ENCODE measurements at regions not wholly inside any gene's neighbourhood (a gene's known extent, or its start where the extent isn't known, plus 50 kb on each side); places are given as distances from the start of the nearest gene placed in this dataset.

- intact Hi-C loops (cut with DNase I) = no loop called here
- H3K9ac ChIP-seq (ENCODE audit: low read length in 3 of 3) = no peak overlapping the region
- H3K9me3 ChIP-seq (ENCODE audit: control insufficient read depth in 2 of 3, insufficient read depth in 1 of 3, low read length in 3 of 3) = no peaks in the 10 kb centered on the region
- H3K4me1 ChIP-seq (ENCODE audit: control insufficient read depth in 2 of 3, insufficient read depth in 2 of 3, low read depth in 1 of 3, low read length in 3 of 3) = no peaks in the 10 kb centered on the region
- TF ChIP-seq CTCF (IDR thresholded peaks at IDR 0.05; ENCODE audit: borderline replicate concordance, extremely low read depth, insufficient read depth) = no peak
- DNase-seq (no peak), FAIRE-seq (no peak)
- H3K27me3 ChIP-seq (ENCODE audit: control insufficient read depth, insufficient read depth, low read length) = no peaks in the 10 kb centered on the region
- H3K4me3 ChIP-seq (ENCODE audit: low read length in 3 of 3) = no peak overlapping the region
- H3K36me3 ChIP-seq (ENCODE audit: control insufficient read depth in 2 of 3, insufficient read depth in 3 of 3, low read length in 3 of 3) = no peaks in the 10 kb centered on the region
- H3K27ac ChIP-seq (ENCODE audit: low read depth in 2 of 2, low read length in 2 of 2) = no peak overlapping the region
Observed at GRCh38 chr3:82410366-82410765, 648.9 kb upstream of the GBE1 start.

GRCh38 chr3:82409842-82410241, 648.4 kb upstream of the GBE1 start:
- Histone ChIP-seq H3K9ac (ENCODE audit: low read length in 3 of 3) (no peak overlapping the region), H3K4me3 (ENCODE audit: low read length in 3 of 3) (no peak overlapping the region), H3K27ac (ENCODE audit: low read depth in 2 of 2, low read length in 2 of 2) (no peak overlapping the region), H3K9me3 (ENCODE audit: control insufficient read depth in 2 of 3, insufficient read depth in 1 of 3, low read length in 3 of 3) (no peaks in the 10 kb centered on the region), H3K36me3 (ENCODE audit: control insufficient read depth in 2 of 3, insufficient read depth in 3 of 3, low read length in 3 of 3) (no peaks in the 10 kb centered on the region), H3K27me3 (ENCODE audit: control insufficient read depth, insufficient read depth, low read length) (no peaks in the 10 kb centered on the region), H3K4me1 (ENCODE audit: control insufficient read depth in 2 of 3, insufficient read depth in 2 of 3, low read depth in 1 of 3, low read length in 3 of 3) (no peaks in the 10 kb centered on the region)
- intact Hi-C loops (cut with DNase I) = no loop called here
- no peak for DNase-seq
- no peak for FAIRE-seq
- TF ChIP-seq CTCF (IDR thresholded peaks at IDR 0.05; ENCODE audit: borderline replicate concordance, extremely low read depth, insufficient read depth) = no peak

GRCh38 chr3:82392203-82392775, 630.8 kb upstream of the GBE1 start:
- Histone ChIP-seq H3K4me1 (ENCODE audit: control insufficient read depth in 2 of 3, insufficient read depth in 2 of 3, low read depth in 1 of 3, low read length in 3 of 3) (no peaks in the 10 kb centered on the region), H3K4me3 (ENCODE audit: low read length in 3 of 3) (no peak overlapping the region), H3K27ac (ENCODE audit: low read depth in 2 of 2, low read length in 2 of 2) (no peak overlapping the region), H3K9ac (ENCODE audit: low read length in 3 of 3) (no peak overlapping the region), H3K27me3 (ENCODE audit: control insufficient read depth, insufficient read depth, low read length) (no peaks in the 10 kb centered on the region), H3K36me3 (ENCODE audit: control insufficient read depth in 2 of 3, insufficient read depth in 3 of 3, low read length in 3 of 3) (no peaks in the 10 kb centered on the region), H3K9me3 (ENCODE audit: control insufficient read depth in 2 of 3, insufficient read depth in 1 of 3, low read length in 3 of 3) (no peaks in the 10 kb centered on the region)
- intact Hi-C loops (cut with DNase I) = no loop called here
- no peak for FAIRE-seq
- TF ChIP-seq CTCF (IDR thresholded peaks at IDR 0.05; ENCODE audit: borderline replicate concordance, extremely low read depth, insufficient read depth) = no peak
- DNase-seq = no peak

GRCh38 chr3:82390868-82391267, 629.4 kb upstream of the GBE1 start:
- H3K27me3 ChIP-seq (ENCODE audit: control insufficient read depth, insufficient read depth, low read length) = no peaks in the 10 kb centered on the region
- intact Hi-C loops (cut with DNase I) = no loop called here
- no peak for TF ChIP-seq CTCF (IDR thresholded peaks at IDR 0.05; ENCODE audit: borderline replicate concordance, extremely low read depth, insufficient read depth)
- no peak overlapping the region for H3K9ac ChIP-seq (ENCODE audit: low read length in 3 of 3)
- H3K36me3 ChIP-seq (ENCODE audit: control insufficient read depth in 2 of 3, insufficient read depth in 3 of 3, low read length in 3 of 3) = no peaks in the 10 kb centered on the region
- H3K4me1 ChIP-seq (ENCODE audit: control insufficient read depth in 2 of 3, insufficient read depth in 2 of 3, low read depth in 1 of 3, low read length in 3 of 3) = no peaks in the 10 kb centered on the region
- no peak overlapping the region for H3K27ac ChIP-seq (ENCODE audit: low read depth in 2 of 2, low read length in 2 of 2)
- H3K9me3 ChIP-seq (ENCODE audit: control insufficient read depth in 2 of 3, insufficient read depth in 1 of 3, low read length in 3 of 3) = no peaks in the 10 kb centered on the region
- DNase-seq = no peak
- H3K4me3 ChIP-seq (ENCODE audit: low read length in 3 of 3) = no peak overlapping the region
- FAIRE-seq = no peak
